Lung (tissue), 11 donors: ENCODE measurements at regions not wholly inside any gene's neighbourhood (a gene's known extent, or its start where the extent isn't known, plus 50 kb on each side); places are given as distances from the start of the nearest gene placed in this dataset.

ENCODE experiments used
- ATAC-seq: fragments of 200-7000 bp; cut with Tn5 transposase; one replicate; pipeline ENCODE4 v1.9.1; 2020; ENCODE audit warnings: moderate number of reproducible peaks; ENCODE audit not compliant: insufficient read depth, low FRiP score
- DNase-seq, 3 donors: peaks; one replicate each; pipeline ENCODE4 v3.0.0-alpha.2; 2013 to 2017
- H3K27ac ChIP-seq, 2 donors: one replicate each; pipeline ENCODE4 v1.5.1; 2013; ENCODE audit warnings: mild to moderate bottlenecking in 2 of 2, moderate library complexity in 2 of 2, control low read depth in 1 of 2, inconsistent platforms in 1 of 2, low read depth in 1 of 2, low read length in 1 of 2
- H3K27me3 ChIP-seq, 3 donors: one replicate each; pipeline ENCODE4 v1.5.1; 2013; ENCODE audit warnings: low read length in 2 of 3; ENCODE audit not compliant: control insufficient read depth in 3 of 3, insufficient read depth in 3 of 3
- H3K36me3 ChIP-seq, 4 donors: one replicate each; pipeline ENCODE4 v1.5.1; 2013; ENCODE audit warnings: low read length in 4 of 4, mild to moderate bottlenecking in 1 of 4, moderate library complexity in 1 of 4; ENCODE audit not compliant: control insufficient read depth in 4 of 4, insufficient read depth in 4 of 4
- H3K4me1 ChIP-seq, 5 donors: one replicate each; pipeline ENCODE4 v1.5.1; 2013; ENCODE audit warnings: low read length in 5 of 5, mild to moderate bottlenecking in 2 of 5, moderate library complexity in 1 of 5; ENCODE audit not compliant: control insufficient read depth in 5 of 5, insufficient read depth in 5 of 5
- H3K4me3 ChIP-seq: one replicate; pipeline ENCODE4 v1.5.1; 2013; ENCODE audit warnings: mild to moderate bottlenecking, control low read depth, moderate library complexity
- H3K9ac ChIP-seq, 2 donors: one replicate each; pipeline ENCODE4 v1.5.1; 2013; ENCODE audit warnings: low read length in 2 of 2, control low read depth in 1 of 2; ENCODE audit not compliant: insufficient read depth in 1 of 2
- H3K9me3 ChIP-seq, 4 donors: one replicate each; pipeline ENCODE4 v1.5.1; 2013; ENCODE audit warnings: low read length in 3 of 4, mild to moderate bottlenecking in 1 of 4, moderate library complexity in 1 of 4; ENCODE audit not compliant: control insufficient read depth in 4 of 4, insufficient read depth in 3 of 4
- CTCF ChIP-seq: IDR thresholded peaks from 2 replicates; pipeline ENCODE4 v1.5.1; 2012; ENCODE audit warnings: mild to moderate bottlenecking; ENCODE audit errors: control extremely low read depth, extremely low read depth
- WGBS, 2 donors: extraction: QIAGEN DNeasy Blood & Tissue Kit; methylation state at CpG; one replicate each; pipeline ENCODE4 v1.1.7; 2013; 5-methylcytosine and 5-hydroxymethylcytosine counted together
- donor health status: control.
- donor health status: control.
- donor health status: Bipolar disorder and iron deficiency.
- donor health status: healthy.
- donor health status: DM: yes; HTN: yes; CAD: no.

- Histone ChIP-seq H3K9ac (no peak overlapping the region), H3K27ac (no peak overlapping the region), H3K4me1 (no peaks in the 10 kb centered on the region), H3K9me3 (no peaks in the 10 kb centered on the region), H3K36me3 (peaks cover 12 to 25% (median 19%) of the 10 kb centered on the region in 4 donors), H3K4me3 (no peak overlapping the region), H3K27me3 (no peaks in the 10 kb centered on the region)
- ATAC-seq (no peak), DNase-seq (no peak)
- TF ChIP-seq CTCF: no peak
- 86 to 87% methylated on average over 5 of the region's 5 CpGs for WGBS, 2 donors
Observed at GRCh38 chr17:45628019-45628418, 137.5 kb upstream of the PLEKHM1 start.

GRCh38 chr17:45631941-45632340, 141.4 kb upstream of the PLEKHM1 start:
- 91 to 100% methylated on average over 2 of the region's 2 CpGs for whole genome bisulfite sequencing, 2 donors
- ATAC-seq (no peak), DNase-seq (no peak)
- Histone ChIP-seq H3K9me3 (no peaks in the 10 kb centered on the region), H3K36me3 (peaks cover 17 to 26% (median 21%) of the 10 kb centered on the region in 4 donors), H3K27me3 (no peaks in the 10 kb centered on the region), H3K4me3 (no peak overlapping the region), H3K27ac (no peak overlapping the region), H3K9ac (no peak overlapping the region), H3K4me1 (no peaks in the 10 kb centered on the region)
- TF ChIP-seq CTCF: no peak

GRCh38 chr17:45639297-45639849, 144.7 kb upstream of the CRHR1 start:
- WGBS, 2 donors: 94 to 95% methylated on average over 4 of the region's 4 CpGs
- Histone ChIP-seq H3K4me1 (no peaks in the 10 kb centered on the region), H3K4me3 (no peak overlapping the region), H3K27ac (no peak overlapping the region), H3K27me3 (no peaks in the 10 kb centered on the region), H3K9me3 (no peaks in the 10 kb centered on the region), H3K9ac (no peak overlapping the region), H3K36me3 (peaks cover 0 to 6% (median 2%) of the 10 kb centered on the region in 4 donors)
- ATAC-seq (no peak), DNase-seq (no peak)
- TF ChIP-seq CTCF: no peak
